K562 (cell line): ENCODE measurements at regions not wholly inside any gene's neighbourhood (a gene's known extent, or its start where the extent isn't known, plus 50 kb on each side); places are given as distances from the start of the nearest gene placed in this dataset.

ENCODE experiments used
- SRF ChIP-seq, 2 experiments: fragments of 250-450, 450-650 bp in 1 of 2; sonication (Bioruptor Pico) in 1 of 2; sonication (generic) in 1 of 2; formaldehyde crosslinking; IDR thresholded peaks; 2 replicates each; pipeline versions ENCODE4 v1.5.0 to v1.5.1; 2020 to 2022; ENCODE audit warnings: mild to moderate bottlenecking in 1 of 2, missing genetic modification reagents in 1 of 2
- ZNF23 ChIP-seq: fragments of 250-450 bp; sonication (Bioruptor Pico); IDR thresholded peaks from 2 replicates; pipeline ENCODE4 v1.4.0; 2020; ENCODE audit warnings: mild to moderate bottlenecking
- TF ChIP-seq, protein P1 (sequence below), 3 experiments: IDR thresholded peaks in 2 of 3; conservative IDR thresholded peaks in 1 of 3; 2 replicates each; pipeline ENCODE4 v1.5.1; 2011 to 2012; ENCODE audit warnings: low read length in 3 of 3, mild to moderate bottlenecking in 3 of 3, control low read depth in 2 of 3, improper control_type of control experiment in 1 of 3, inconsistent platforms in 1 of 3, low read depth in 1 of 3, mixed read lengths in 1 of 3, moderate library complexity in 1 of 3; ENCODE audit not compliant: insufficient read depth in 2 of 3
- TF ChIP-seq, protein P2 (sequence below): fragments of 450-650 bp; formaldehyde crosslinking; IDR thresholded peaks from 2 replicates; pipeline ENCODE4 v1.4.0; 2020; ENCODE audit warnings: mild to moderate bottlenecking, moderate library complexity

DNA sequence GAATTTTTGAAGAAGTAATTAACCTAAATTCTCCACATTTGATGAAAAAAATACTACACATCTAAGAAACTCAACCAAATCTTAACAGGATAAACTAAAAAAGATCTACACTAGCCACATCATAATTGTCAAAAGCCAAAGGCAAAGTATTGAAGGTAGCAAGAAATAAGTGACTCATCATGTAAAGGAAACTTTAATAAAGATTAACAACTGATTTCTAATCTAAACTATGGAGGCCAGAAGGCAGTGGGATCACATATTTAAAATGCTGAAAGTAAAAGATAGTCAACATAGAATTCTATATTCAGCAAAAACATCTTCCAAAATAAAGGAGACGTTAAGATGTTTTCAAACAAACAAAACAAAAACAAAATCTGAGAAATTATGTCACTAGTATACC lies 2002.9 kb downstream of the MAT2B start:
- TF ChIP-seq SRF (CRISPR knock-in tag; IDR thresholded peaks at IDR 0.05) (no peak), ZNF23 (no peak)
- TF ChIP-seq, protein P1, sequence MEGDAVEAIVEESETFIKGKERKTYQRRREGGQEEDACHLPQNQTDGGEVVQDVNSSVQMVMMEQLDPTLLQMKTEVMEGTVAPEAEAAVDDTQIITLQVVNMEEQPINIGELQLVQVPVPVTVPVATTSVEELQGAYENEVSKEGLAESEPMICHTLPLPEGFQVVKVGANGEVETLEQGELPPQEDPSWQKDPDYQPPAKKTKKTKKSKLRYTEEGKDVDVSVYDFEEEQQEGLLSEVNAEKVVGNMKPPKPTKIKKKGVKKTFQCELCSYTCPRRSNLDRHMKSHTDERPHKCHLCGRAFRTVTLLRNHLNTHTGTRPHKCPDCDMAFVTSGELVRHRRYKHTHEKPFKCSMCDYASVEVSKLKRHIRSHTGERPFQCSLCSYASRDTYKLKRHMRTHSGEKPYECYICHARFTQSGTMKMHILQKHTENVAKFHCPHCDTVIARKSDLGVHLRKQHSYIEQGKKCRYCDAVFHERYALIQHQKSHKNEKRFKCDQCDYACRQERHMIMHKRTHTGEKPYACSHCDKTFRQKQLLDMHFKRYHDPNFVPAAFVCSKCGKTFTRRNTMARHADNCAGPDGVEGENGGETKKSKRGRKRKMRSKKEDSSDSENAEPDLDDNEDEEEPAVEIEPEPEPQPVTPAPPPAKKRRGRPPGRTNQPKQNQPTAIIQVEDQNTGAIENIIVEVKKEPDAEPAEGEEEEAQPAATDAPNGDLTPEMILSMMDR (IDR thresholded peaks at IDR 0.05 in 2 of 3, conservative IDR thresholded peaks at IDR 0.05 in 1 of 3; ENCODE audit: insufficient read depth in 2 of 3, low read depth in 1 of 3, low read length in 3 of 3), result no peak
- TF ChIP-seq, protein P2, sequence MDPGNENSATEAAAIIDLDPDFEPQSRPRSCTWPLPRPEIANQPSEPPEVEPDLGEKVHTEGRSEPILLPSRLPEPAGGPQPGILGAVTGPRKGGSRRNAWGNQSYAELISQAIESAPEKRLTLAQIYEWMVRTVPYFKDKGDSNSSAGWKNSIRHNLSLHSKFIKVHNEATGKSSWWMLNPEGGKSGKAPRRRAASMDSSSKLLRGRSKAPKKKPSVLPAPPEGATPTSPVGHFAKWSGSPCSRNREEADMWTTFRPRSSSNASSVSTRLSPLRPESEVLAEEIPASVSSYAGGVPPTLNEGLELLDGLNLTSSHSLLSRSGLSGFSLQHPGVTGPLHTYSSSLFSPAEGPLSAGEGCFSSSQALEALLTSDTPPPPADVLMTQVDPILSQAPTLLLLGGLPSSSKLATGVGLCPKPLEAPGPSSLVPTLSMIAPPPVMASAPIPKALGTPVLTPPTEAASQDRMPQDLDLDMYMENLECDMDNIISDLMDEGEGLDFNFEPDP, result no peak
